ENCODE measurements at regions not wholly inside any gene's neighbourhood (a gene's known extent, or its start where the extent isn't known, plus 50 kb on each side); places are given as distances from the start of the nearest gene placed in this dataset.

GRCh38 chr1:208866386-208866955 is 622.3 kb upstream of the PLXNA2 start:
- no peak for DNase-seq

- DNase-seq, result no peak
Measured at GRCh38 chr1:208868554-208868953, 624.4 kb upstream of the PLXNA2 start.

GRCh38 chr1:208874915-208875314 is 630.7 kb upstream of the PLXNA2 start:
- DNase-seq, result no peak

- DNase-seq, result no peak
Measured at GRCh38 chr1:208879022-208879421, 634.8 kb upstream of the PLXNA2 start.

- DNase-seq, result no peak
Measured at GRCh38 chr1:208880433-208881100, 636.4 kb upstream of the PLXNA2 start.

- DNase-seq, result no peak
Measured at GRCh38 chr1:208885060-208885459, 640.9 kb upstream of the PLXNA2 start.

GRCh38 chr1:208885650-208886049 is 641.5 kb upstream of the PLXNA2 start:
- no peak for DNase-seq

- DNase-seq, result no peak
Measured at GRCh38 chr1:208888376-208888775, 644.2 kb upstream of the PLXNA2 start.

- no peak for DNase-seq
Measured at GRCh38 chr1:208892147-208892546, 648.0 kb upstream of the PLXNA2 start.

- DNase-seq, result no peak
Measured at GRCh38 chr1:208893251-208893650, 649.1 kb upstream of the PLXNA2 start.

GRCh38 chr1:208895181-208895580 is 651.0 kb upstream of the PLXNA2 start:
- no peak for DNase-seq

GRCh38 chr1:208895820-208896219 is 651.6 kb upstream of the PLXNA2 start:
- no peak for DNase-seq

- DNase-seq, result no peak
Measured at GRCh38 chr1:208896768-208897167, 652.6 kb upstream of the PLXNA2 start.

- no peak for DNase-seq
Measured at GRCh38 chr1:208899438-208899837, 655.3 kb upstream of the PLXNA2 start.

- DNase-seq, result no peak
Measured at GRCh38 chr1:208903251-208903905, 659.2 kb upstream of the PLXNA2 start.

GRCh38 chr1:208907790-208908189 is 663.6 kb upstream of the PLXNA2 start:
- no peak for DNase-seq

- DNase-seq, result no peak
Measured at GRCh38 chr1:208909011-208909984, 665.1 kb upstream of the PLXNA2 start.

GRCh38 chr1:208910161-208910560 is 666.0 kb upstream of the PLXNA2 start:
- DNase-seq, result no peak

- no peak for DNase-seq
Measured at GRCh38 chr1:208917281-208917680, 666.2 kb upstream of the CAMK1G start.

- DNase-seq, result no peak
Measured at GRCh38 chr1:208917723-208918122, 665.8 kb upstream of the CAMK1G start.

- DNase-seq, result no peak
Measured at GRCh38 chr1:208918160-208918559, 665.4 kb upstream of the CAMK1G start.

- DNase-seq, result no peak
Measured at GRCh38 chr1:208919371-208919770, 664.1 kb upstream of the CAMK1G start.

GRCh38 chr1:208921259-208921658 is 662.3 kb upstream of the CAMK1G start:
- DNase-seq, result no peak

All from inflammatory macrophage treated with lipopolysaccharide for 4 hours (primary cell).